HG03558 (cell line): ENCODE measurements at regions not wholly inside any gene's neighbourhood (a gene's known extent, or its start where the extent isn't known, plus 50 kb on each side); places are given as distances from the start of the nearest gene placed in this dataset.
"Not testable (repeated sequence)": the region's sequence is repeated elsewhere in the genome, so short reads cannot be mapped to it uniquely, and the experiment has no call there.

Experiments used
- ATAC-seq: cut with Tn5 transposase; IDR thresholded peaks from one replicate; pipeline ENCODE4 v1.9.1; 2021; ENCODE audit warnings: moderate number of reproducible peaks; ENCODE audit not compliant: unreplicated experiment; ENCODE audit errors: extremely low read depth

DNA sequence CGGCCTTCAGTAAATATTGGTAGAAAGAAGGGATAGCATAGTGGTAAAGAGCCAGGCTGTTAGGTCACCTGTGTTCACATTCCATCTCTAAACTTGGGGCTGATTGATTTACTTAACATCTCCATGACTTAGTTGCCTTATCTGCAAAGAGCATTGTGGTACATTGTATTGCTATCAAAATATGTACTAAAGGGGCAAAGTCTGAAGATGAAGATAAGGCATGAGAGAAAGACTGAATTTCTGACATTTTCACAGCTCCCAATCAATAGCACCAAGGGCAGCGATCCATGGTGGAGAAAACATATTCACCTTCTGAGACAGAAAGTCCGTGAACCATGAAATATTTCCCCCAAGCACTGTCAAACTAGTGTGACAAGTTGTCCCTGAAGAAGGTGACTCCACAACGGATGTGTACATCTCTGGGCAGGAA lies 223.3 kb upstream of the STXBP5 start:
- no peak for ATAC-seq

DNA sequence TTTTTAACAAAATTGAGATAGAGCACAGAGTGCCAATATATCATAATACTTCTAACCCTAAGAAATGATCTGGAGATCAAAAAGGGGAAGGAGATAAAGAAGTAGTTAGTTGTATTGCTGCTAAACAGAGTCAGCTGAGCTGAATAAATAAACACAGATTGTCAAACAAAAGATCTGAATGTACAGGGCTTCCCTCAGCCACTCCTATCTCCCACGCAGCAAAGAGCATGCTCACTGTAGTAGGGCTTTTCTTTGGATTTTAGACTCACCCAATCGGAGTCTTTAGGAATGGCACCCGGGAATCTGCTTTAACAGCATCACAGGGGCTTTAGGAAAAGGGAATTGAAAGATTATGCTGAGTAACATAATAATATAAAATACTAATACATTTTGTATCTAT lies 222.2 kb upstream of the STXBP5 start:
- no peak for ATAC-seq

DNA sequence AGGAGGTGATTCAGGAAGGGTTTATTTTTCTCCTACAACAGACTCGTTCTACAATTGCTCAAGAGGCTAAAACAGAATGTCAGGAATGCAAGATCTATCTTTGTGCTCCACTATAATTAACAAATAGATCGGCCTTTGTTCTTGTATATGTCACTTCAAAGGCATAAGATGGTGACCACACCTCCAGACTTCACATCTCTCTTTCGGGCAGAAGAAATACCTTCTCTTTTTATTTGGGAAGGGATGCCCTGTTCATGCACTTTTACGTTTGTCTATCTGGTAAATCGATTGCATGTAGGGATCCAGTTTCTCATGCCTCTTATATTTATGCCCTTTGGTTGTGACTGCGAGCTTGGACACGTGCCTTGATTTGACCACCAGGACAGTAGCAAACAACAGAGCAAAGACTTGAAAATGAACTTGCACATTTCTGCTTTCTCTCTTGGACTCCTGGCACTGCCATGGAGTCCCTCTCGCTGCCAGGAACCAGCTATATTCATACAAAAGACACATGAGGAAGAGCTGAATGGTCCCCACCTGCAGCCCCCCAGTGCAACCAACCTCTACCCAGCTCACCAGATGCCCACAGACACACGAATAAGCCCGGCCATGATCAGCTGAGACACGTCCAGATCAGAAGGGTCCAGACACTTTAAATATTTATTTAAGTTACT lies 219.8 kb upstream of the STXBP5 start:
- ATAC-seq = no peak

DNA sequence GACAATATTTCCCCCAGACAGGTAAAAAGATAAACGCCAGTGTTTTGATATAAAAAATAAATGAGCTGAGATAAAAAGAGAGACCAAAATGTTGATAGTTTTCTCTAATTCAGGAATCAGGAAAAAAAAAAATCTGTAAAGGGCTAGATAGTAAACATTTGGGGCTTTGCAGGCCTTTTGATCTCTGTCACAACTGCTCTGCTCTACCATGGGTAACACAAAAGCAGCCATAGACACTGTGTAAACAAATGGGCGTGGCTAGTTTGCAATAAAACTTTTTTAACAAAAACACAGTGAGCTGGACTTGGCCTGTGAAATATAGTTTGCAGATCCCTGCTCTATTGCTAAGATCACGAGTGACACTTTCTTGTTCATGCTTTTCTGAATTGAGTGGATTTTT lies 219.1 kb upstream of the STXBP5 start:
- ATAC-seq = no peak

DNA sequence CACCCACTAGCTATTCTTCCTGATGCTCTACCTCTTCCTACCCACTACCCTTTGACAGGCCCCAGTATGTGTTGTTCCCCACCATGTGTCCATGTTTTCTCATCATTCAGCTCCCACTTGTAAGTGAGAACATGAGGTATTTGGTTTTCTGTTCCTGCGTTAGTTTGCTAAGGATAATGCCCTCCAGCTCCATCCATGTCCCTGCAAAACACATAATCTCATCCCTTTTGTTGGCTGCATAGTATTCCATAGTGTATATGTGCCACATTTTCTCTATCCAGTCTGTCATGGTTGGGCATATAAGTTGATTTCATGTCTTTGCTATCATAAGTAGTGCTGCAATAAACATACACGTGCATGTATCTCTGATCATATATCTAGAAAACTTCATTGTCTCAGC lies 218.3 kb upstream of the STXBP5 start:
- ATAC-seq = no peak

DNA sequence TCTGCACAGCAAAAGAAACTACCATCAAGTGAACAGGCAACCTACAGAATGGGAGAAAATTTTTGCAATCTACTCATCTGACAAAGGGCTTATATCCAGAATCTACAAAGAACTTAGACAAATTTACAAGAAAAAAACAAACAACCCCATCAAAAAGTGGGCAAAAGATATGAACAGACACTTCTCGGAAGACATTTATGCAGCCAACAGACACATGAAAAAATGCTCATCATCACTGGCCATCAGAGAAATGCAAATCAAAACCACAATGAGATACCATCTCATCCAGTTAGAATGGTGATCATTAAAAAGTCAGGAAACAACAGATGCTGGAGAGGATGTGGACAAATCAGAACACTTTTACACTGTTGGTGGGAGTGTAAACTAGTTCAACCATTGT lies 216.3 kb upstream of the STXBP5 start:
- not testable (repeated sequence) for ATAC-seq

DNA sequence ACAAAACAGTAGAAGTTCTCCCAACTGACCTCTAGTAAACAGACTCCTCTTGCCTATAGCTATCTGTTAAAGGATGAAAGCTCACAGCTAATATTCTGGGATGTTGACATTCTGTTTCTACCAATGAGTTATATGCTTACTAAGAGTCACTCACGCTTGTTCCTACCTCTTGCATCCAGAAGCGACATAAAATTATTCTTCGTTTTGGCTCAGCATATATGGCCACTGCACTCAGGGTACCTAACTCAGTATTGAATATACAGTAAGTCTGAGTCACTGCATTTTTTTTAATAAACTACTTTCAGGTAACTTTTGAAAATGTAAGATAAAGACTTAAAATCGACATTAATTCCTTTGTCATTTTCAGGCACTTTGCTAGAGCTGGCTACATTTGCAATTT lies 214.4 kb upstream of the STXBP5 start:
- no peak for ATAC-seq

DNA sequence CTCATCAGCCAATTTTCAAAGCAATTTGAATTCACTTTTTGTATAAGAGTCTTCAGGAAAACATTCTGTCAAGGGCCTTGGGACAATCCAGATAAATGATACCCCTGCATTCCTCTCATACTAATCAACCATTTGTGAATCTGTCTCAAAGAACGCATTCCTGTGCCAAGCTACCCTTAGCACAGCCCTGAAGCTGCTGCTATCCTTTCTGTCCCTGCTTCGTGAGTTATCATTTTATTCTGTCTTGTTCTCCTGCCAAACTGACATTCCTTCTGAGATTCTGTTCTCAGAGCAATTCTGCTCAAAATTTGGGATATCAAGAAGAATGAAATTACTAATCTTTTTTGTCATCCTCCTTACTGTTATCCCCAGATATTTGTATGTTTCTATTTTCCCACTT lies 213.9 kb upstream of the STXBP5 start:
- ATAC-seq = no peak

DNA sequence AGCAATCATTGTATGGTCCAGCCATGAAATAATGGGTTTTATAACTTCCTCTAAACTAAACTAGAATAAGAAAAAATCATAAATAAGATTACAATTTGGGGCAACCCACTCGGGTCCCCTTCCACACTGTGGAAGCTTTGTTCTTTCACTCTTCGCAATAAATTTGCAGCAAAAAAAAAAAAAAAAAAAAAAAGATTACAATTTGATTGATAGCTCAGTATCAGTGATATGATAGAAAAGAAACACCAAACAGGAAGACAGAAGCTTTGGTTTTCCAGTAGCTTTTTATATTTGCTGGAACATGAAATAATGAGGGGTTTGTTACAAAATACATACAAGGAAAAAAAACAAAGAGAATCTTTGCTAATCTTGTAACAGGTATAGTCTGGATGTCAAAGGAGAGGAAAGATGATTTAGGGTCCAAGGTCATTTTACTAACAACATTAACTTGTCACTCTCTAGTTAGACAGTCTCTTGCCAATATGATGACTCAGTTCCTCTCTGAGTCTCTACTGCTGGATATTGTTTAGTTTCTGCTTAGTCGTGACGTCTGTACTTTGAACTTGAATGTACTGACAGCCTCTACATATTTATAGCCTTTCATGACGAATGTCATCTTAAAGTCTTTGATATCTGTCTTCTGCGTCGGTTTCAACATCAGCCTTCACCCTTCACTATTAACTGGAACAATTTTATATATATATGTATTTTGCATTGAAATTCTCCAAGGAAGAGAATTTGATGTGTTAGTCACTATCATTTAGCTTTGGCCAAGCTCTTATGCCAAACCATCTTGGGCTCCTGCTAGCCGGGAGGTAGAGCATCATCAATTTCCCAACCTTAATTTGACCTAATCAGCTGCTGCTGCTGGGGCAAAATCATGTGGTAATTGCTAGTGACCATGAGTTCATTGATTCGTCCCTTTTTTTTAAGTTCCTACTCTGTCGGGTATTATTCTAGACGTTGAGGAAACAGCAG lies 213.1 kb upstream of the STXBP5 start:
- ATAC-seq = no peak

DNA sequence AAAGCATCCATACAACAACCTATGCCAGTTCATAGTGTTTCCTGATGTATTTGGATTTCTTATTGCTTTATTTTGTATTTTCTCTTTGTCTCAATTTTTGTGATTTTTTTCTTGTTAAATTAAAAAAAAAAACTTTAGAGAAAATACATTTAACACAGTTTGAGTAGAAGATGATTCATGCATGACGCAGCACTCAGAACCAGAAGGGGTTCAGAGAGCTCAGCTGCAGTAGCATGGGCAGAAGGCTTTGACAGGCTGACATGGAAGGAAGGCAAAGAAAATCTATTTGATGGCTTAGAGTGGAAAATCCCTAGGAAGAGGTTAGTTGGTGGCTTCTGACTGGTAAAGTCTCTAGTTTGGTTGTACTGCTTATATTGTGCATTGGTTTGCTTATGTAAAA lies 207.2 kb upstream of the STXBP5 start:
- ATAC-seq = no peak

DNA sequence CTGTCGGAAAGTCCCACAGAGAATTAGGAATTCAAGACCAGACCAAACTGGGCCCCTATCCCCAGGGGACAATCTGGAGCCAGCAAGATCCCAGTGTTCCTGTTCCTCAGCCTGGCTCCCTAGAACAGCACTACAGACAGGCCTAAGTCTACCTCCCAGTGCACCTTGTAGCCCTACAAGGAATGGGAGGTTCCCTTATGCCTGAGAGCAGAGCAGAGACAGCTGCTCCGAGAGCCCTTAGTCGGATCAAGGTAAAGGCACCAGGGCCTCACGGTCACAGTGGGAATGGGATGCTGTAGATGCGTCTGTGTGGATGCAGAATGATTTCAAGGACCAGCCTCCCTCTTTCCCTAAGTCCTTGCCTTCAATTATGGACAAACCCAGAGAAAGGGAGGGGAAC lies 204.5 kb upstream of the STXBP5 start:
- no peak for ATAC-seq

DNA sequence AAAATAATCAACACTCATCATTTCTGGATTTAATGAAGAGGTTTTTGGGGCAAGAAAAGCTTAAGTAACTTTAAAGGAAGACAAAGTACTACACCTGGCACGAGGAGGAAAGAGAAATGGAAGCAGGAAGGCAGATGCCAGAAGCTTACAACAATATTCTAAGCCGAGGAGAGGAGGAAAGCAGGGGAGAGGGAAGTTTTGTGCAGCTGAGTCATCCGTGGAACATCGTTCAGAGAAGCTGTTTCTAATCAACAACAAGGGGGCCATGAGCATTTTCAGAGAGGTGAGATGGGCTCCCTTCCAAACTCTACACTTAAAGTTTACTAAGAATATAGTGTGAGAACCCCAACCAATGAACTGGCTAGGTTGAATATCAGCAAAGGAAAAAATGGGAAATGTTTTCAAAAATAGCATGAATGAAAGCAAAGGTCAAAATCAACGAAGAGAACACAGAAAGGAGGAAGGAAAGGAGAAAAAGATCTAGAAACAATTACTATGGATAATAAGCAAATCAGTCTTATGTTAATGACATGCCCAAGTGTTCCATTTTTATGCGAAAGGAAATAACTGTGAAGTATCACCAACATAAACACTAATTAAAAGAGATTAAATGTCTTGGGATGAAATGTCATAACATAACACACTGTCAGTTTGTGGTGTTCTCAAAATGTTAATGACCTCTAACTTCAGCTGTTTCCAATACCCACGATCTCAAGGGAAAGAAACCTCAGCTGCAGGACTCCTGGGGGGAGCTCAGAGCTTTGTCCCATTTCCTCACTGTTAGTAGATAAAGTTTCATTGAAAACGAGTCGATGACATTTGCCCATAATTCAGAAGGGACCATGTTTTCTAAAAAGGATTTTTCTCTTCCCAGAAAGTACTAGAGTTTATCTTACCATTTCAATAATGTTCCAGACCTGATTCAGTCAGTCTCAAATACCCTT lies 203.4 kb upstream of the STXBP5 start:
- no peak for ATAC-seq

DNA sequence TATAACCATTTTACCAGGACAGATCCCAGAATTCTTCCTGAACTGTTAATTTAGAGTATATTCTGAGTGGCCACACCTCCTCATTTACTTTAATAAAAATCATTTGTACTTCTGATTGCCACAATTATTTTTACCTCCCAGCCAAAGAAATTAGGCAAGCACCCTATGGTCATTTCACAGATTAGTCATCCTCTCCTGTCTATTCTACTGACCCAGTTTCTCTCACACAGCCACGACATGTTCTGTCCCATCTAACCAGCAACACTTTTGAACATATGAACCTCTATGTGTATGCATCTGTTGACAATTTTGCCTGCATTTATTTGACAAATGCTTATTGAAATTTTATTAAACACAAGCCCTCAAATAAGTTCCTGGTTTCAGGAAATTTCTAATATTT lies 202.6 kb upstream of the STXBP5 start:
- ATAC-seq = no peak

DNA sequence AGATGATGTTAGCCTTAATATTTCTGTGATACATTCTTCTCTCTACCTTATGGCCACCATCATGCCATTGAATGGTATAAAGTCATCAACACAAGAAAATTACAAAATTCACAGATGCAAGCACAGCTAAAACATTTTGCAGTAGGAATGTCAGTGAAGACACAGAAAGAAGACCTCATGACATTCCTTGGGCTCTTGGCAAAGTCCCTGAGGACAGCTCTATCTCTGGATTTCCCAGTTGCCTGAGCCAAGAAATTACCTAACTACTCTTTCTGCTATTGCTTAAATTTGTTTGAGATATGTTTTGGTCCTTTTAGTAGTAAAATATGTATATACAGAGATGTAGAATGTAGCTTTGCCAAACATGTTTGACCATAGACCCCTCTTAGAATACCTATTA lies 201.0 kb upstream of the STXBP5 start:
- ATAC-seq = no peak

DNA sequence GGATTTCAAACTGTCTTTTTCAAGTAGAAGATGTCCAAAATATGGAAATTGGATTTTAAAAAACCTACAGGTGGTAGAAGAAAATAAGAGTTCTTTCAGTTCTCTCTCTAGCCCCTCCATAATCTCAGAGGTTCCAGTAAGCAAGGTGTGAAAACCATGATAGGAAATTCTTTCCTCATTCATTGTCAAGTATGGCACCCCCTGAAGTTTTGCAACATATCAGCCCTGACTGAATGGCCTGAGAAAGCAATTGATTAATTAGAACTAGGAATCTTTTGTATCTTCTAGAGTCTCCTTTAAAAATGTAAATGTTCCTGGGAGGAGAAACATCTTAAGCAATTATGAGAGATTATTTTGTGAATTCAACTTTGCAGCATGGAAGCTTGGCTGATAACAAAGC lies 198.7 kb upstream of the STXBP5 start:
- ATAC-seq = no peak

DNA sequence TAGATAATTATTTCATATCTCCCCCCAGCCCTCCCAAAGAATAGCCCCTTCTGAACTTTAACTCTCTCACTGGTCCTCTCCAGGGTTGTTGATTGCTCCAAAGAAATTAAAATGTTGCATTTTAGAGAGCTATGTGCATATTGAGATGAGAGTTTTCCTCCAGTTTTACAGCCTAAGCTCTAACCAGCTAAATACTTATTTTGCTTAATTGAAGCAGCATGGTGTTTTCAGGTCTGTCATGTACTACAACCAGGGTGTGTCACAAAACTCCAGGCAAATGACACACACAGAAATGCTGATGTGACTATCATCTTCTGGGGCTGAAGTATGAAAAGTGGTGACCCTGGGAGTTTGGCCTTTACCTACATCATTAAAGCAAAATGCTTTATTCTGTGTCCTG lies 196.8 kb upstream of the STXBP5 start:
- no peak for ATAC-seq

DNA sequence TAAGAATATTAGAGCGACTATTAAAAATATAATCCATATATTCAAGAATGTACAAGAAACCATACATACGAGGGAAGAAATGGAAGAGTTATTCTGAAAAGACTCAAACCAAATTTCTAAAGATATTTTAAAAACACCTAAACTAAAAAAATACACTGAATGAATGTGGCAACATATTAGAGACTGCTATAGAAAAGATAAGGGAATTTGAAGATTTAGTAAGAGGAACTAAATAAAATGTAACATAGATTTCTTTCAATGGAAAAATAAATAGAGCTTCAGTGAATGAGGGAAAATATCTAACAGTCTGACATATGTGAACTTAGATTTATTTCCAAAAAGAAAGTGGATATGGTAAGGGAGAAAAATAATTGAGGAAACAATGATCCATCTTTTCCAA lies 194.9 kb upstream of the STXBP5 start:
- ATAC-seq = no peak

DNA sequence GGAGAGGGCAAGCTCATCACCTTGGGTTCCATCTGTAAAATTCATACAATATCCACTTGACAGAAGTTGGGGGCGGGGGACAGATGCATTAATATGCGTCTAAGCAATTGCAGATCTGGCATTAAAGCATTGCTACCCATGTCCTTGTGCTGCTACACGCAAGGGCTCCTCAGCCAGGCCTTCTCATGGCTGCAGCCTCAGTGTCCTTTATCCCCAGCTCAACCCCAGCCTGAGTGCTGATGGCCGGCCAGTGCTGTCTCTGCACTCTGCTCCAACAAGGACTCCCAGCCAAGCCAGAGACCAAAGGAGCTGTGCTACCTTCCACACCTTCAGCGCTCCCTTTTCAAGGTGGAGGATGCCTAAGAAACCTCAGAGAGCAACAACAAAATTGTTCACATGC lies 188.5 kb upstream of the STXBP5 start:
- no peak for ATAC-seq

DNA sequence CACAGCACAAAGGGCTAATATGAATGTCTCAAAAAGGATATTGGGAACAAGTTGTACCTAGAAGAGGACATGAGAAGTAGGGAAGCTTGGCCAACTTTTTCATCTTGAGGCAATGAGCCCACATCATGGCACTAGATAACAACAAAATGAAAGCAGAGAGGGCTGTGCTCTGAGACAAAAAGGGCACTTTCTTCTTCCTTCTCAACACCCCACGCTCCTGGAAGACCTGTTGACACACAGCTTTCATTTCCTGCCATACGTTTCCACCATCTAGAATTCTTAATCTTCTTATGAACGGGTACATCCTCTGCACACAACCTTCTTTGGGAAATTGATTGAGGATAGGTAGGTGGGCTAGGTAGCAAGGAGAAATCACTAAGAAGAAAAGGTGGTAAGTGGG lies 187.8 kb upstream of the STXBP5 start:
- no peak for ATAC-seq

DNA sequence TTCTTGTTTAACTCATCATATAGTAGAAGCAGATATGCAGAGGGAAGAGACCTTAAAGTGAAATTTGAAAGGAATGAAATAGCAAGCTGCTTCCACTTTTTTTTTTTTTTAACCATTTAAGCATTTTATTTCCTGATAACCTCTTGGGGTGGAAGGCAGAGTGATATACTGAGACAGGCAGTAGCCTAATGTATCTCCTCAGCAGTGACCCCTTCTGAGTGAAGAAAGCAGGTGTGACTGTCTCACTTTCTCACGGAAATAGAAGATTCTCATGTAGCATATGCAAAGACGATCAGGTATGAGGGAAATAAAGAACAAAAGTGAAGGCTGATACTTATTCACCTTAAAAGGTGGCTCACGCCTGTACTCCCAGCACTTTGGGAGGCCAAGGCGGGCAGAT lies 187.1 kb upstream of the STXBP5 start:
- ATAC-seq = no peak

DNA sequence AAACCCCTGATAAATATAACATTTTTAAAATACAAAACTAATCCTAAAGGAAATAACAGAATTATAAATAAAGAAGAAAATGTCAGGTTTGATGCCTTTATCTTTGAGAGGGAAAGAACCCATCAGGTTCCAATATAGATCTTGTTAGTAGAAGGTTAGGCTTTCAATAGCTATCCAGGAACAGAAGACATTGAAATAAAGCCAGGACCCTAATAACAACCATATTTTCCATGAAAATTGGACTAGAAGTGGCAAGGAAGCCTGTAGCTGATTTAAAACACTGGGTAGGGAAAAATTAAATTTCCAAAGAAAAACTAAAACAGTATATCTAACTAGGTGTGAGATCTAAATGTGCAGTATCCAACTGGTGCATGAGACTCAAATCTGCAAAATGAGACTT lies 185.2 kb upstream of the STXBP5 start:
- ATAC-seq = no peak
